ENCODE measurements at regions not wholly inside any gene's neighbourhood (a gene's known extent, or its start where the extent isn't known, plus 50 kb on each side); places are given as distances from the start of the nearest gene placed in this dataset.

DNA sequence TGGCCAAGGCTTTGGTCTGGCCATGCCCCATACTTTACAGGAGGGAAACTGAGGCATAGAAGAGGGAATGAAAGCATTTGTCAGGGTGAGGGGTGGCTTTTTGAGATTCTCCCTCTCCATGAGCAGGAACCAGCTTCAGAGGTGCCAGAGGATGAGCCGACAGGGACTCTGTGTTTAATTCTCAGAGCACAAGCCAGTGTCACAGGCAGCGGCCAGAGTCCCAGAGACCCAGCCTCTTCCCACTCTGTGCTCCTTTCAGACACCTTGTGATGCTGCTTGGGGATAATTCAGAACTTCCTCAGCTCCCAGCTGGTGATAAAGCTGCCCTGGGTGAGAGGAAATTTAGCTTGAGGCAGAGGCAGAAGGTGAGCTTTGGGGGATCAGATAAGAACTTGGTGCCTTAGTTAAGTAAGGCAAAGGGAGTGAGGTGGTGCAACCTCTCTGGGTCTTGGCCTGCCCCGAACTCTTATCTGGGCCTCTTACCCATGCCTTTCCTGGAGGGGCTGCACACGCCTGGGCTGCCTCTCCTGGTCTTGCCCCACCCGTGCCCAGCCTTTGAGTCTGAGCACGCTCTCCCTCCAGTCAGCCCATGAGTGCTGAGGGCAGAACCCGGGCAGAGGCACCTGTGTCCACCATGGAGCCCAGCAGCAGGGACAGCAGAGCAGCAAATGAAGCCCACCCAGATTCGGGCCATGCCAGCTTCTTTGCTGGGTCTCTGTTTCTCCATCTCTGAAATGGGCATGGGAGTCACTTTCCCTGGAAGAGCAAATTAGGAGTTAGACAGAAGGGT lies 175.6 kb upstream of the C1orf174 start:
- TF ChIP-seq, protein P1, sequence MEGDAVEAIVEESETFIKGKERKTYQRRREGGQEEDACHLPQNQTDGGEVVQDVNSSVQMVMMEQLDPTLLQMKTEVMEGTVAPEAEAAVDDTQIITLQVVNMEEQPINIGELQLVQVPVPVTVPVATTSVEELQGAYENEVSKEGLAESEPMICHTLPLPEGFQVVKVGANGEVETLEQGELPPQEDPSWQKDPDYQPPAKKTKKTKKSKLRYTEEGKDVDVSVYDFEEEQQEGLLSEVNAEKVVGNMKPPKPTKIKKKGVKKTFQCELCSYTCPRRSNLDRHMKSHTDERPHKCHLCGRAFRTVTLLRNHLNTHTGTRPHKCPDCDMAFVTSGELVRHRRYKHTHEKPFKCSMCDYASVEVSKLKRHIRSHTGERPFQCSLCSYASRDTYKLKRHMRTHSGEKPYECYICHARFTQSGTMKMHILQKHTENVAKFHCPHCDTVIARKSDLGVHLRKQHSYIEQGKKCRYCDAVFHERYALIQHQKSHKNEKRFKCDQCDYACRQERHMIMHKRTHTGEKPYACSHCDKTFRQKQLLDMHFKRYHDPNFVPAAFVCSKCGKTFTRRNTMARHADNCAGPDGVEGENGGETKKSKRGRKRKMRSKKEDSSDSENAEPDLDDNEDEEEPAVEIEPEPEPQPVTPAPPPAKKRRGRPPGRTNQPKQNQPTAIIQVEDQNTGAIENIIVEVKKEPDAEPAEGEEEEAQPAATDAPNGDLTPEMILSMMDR (conservative IDR thresholded peaks at IDR 0.05; ENCODE audit: low read depth, low read length): no peak
- TF ChIP-seq RFX5 (IDR thresholded peaks at IDR 0.05; ENCODE audit: low read depth, low read length) (no peak), POLR2A (IDR thresholded peaks at IDR 0.05; ENCODE audit: low read depth, low read length) (no peak), CEBPB (IDR thresholded peaks at IDR 0.05; ENCODE audit: low read depth, low read length) (no peak), MXI1 (IDR thresholded peaks at IDR 0.05; ENCODE audit: borderline replicate concordance, low read depth, low read length) (no peak), MAZ (IDR thresholded peaks at IDR 0.05; ENCODE audit: borderline replicate concordance, low read depth, low read length) (no peak), FOS (IDR thresholded peaks at IDR 0.05; ENCODE audit: low read depth, low read length) (no peak), RAD21 (IDR thresholded peaks at IDR 0.05; ENCODE audit: low read length) (no peak)
- TF ChIP-seq, protein P2, sequence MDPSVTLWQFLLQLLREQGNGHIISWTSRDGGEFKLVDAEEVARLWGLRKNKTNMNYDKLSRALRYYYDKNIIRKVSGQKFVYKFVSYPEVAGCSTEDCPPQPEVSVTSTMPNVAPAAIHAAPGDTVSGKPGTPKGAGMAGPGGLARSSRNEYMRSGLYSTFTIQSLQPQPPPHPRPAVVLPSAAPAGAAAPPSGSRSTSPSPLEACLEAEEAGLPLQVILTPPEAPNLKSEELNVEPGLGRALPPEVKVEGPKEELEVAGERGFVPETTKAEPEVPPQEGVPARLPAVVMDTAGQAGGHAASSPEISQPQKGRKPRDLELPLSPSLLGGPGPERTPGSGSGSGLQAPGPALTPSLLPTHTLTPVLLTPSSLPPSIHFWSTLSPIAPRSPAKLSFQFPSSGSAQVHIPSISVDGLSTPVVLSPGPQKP (IDR thresholded peaks at IDR 0.05; ENCODE audit: borderline replicate concordance, low read depth, low read length): no peak
